Stimulated activated CD4-positive, alpha-beta T cell treated with anti-CD3 and anti-CD28 coated beads, Interleukin-4, amount 100 ng/mL, for 24 hours (primary cell): ENCODE measurements at regions not wholly inside any gene's neighbourhood (a gene's known extent, or its start where the extent isn't known, plus 50 kb on each side); places are given as distances from the start of the nearest gene placed in this dataset.

Experiments used
- DNase-seq: peaks from one replicate; pipeline ENCODE4 v3.0.0-alpha.2; 2020

DNA sequence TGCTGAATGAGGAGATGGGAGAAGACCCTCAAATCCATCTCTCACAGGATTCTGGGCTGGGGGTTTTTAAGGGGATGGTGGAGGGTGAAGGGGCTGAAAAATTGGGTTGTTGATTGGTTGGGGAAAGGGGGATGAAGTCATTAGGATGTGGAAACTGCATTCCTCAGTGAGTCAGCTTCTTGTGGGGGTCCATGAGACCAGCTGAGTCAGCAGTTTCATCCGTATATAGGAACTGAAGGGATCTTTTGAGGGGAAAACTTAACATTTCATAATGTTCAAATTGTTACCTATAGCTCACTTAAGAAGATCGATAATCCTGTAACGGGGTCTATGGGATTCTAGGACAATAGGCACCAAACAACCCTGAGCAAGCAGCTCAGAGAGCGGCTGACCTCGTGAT lies 213.4 kb downstream of the CBLN1 start:
- no peak for DNase-seq

DNA sequence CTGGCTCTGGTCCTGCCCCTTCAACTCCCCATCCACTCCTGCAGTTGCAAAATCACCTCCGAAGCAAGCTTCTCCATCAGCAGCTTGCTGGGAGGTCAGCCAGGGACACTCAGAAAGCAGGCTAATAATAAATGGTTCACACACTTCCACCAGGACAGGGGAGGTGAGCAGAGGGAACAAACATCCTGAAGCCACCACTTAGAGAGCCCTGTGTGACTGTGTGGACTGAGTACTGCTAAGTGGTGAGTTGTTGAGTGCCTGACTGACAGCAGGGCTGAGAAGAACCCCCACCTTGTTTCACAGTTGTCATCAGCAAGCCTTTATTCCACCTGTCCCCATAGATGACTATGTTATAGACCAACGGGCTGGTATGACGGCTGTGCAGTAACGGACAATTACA lies 213.9 kb downstream of the CBLN1 start:
- DNase-seq = no peak

DNA sequence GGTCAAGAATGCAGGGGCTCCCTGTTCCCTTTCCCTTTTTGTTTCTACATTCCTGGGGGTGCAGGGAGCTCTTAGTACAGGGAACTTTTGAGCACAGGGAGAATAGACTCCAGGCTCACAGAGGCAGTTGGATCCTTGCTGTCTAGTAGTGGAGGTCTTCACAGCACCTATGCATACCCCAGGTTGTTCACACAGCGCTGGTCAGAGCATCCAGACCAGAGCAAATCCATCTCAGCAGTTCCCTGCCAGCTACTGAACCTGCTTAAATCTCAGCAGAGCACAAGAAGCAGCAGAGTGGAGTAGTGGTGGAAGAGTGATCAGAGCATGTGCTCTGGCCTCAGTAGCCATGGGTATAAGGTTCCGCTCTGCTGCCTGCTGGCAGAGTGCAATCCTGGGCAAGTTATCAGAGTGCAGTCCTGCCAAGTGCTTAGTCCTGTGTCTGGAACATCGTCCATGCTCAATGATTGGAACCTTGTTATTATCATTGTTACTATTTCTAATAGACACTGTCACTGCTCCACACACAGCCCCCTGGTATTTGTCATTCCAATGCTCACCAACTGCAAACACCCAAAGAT lies 220.4 kb downstream of the CBLN1 start:
- no peak for DNase-seq

DNA sequence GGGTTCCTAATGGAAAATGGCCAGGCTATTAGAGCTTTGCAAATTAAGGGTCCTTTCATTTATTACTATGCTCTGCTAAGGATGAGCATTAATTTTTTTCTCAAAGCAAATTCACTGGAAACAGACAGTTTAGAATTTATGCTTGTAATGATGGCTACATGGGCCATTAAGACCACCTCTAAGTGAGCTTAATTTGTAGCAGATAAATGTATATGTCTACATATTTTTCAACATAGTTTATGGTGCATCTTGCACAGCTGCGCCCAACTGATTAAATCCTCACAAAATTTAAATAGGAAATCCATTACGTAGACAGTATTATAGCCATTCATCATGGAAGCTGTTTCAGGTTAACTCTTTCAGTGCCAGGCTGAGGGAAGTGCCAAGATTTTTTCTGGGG lies 220.9 kb downstream of the CBLN1 start:
- DNase-seq = no peak

DNA sequence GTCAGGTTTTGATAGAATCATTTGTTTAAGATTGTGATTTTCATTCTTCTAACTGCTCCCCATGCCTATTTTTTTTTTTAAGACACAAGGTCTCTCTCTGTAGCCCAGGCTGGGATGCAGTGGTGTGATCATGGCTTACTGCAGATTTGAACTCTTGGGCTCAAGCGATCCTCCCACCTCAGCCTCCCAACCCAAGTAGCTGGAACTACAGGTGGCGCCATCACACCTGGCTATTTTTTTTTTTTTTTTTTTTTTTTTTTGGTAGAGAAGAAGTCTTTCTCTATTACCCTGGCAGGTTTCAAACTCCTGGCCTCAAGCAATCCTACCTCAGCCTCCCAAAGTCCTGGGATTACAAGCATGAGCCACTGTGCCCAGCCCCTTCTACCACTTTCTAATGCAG lies 223.3 kb downstream of the CBLN1 start:
- DNase-seq = no peak

DNA sequence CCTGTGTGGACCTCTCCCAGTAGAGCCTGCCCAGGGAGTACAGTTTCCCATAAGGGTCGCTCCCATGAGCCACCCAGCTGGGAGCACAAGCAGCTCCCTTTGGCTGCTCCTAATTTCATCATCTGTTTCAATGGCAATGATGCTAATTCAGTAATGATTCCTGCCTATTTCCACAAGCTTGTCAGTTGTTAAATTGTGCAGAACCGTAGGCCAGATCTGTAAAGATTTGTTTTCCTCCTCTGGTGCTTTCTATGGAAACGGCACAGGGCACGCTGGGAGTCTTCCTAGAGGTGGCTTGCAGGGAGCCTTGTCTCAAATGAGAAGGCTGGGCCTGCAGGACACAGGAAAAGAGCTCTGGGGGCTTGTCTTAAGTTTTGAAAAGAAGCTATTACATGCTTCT lies 223.7 kb downstream of the CBLN1 start:
- DNase-seq = no peak

DNA sequence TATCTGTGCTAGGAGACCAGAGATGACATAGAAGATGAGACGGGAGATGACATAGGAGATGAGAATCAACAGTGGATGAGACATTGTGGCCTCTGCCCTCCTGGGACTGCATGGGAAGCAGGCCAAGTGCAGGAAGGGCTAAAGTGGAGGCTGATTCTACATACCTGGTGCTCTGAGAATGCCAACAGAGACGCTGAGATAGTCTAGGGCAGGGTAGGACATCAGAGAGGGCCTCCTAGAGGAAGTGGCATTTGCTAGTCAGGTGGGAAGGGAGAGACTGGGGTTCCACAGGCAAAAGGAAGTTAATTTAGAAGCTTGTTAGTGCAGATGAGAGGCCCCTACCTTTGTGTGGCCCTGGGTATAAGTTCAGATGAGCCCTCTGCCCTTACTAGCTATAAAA lies 224.2 kb downstream of the CBLN1 start:
- no peak for DNase-seq

DNA sequence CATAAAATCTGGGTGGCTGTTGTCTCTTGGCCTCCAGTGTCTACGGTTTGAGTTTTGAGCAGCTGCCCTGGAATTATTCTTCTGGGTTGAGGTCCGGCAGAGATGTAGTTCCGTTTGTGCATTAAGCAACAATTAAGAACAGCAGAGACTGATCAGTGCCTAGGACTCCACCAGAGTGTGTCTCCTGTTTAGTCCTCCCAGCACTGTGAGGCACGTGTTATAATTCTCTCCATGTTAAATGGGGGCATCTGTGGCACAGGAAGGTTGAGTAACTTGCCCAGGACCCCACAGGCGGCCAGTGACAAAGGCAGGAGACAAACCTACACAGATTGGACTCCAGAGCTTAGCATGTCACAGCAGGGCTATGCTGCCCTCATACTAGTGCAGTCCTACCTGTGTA lies 225.1 kb downstream of the CBLN1 start:
- no peak for DNase-seq

DNA sequence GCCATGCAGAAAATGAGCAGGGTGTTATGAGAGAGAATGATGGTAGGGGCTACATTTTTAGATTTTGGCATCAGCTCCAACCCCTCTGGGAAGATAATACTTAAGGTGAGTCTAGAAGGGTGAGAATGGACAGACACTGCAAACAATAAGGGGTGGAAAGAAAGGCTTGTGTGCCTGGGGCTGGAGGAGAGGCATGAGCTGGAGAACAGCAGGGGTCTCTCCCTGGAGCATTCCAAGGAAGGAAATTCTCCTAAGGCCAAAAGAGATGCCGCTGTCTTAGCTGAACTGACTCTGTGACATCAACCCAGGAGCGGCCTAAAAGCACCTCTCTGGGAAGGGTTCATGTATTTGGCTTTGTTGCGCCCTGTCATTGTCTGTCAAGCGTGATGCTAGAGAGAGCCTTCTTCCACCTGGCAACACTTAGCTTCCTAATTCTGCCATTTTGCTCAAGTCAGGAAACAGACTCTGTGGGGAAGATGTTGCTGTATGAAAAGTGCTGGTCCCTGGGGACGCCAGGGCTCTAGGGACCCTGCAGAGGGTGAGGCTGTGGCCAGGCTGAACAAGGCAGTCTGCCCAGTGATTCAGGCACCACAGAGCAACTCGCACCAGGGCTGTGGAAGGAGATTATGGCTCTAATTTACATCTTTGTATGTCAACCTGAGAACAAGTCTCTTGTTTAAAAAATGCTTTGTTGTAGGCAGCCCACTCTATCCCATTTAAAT lies 225.7 kb downstream of the CBLN1 start:
- no peak for DNase-seq

DNA sequence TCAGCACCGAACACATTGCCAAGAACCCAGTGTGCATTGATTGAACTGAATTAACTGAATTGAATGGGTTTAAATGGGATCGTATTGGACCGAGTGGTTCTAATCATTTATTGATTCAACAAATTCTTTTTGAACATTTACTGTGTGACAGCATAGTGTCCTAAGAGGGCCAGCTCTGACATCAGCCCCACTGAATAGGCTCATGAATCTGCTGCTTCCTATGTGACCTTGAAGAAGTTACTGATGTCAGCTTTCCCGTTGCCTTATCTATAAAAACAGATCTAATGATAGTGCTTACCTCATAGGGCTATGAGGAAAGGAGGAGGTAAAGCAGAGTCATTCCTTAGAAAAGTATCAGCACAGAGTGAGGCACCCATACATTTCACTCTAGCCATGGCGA lies 226.3 kb downstream of the CBLN1 start:
- no peak for DNase-seq

DNA sequence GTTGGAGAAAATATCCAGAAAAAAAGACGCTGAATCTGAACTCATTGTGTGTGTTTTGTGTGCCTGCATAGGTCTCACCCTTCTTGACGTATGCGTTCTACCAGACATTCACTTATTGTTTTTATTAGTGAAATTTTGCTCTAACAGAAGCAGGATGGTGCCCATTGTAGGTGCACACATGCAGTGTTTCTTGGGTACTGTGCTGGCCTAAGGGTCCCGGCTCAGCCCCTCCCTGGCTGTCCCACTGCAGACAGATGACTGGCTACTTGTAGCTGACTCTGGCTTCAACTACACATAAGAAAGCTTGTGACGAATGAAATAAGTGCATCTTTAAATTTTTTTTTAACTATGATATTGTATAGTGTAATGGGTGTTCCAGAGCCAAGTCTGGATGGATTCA lies 227.0 kb downstream of the CBLN1 start:
- DNase-seq = no peak

DNA sequence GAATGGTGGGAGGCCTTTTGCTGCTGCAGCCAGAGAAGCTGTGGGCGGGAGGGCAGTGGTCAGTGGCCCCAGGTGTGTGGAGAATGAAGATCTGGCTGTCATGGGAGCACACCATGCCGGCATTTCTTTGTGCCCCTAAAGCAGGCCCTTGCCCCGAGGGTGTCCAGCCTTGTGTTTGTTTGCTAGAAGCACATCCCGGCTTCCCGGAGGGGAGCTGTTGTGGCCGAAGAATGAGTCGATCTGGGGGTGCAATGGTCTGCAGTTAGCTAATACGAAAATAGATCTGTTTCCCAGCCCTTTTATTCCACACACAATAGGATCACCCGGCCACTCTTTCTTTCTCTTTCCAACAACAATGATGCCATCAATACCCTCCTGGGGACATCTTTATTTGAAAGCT lies 228.8 kb downstream of the CBLN1 start:
- no peak for DNase-seq

DNA sequence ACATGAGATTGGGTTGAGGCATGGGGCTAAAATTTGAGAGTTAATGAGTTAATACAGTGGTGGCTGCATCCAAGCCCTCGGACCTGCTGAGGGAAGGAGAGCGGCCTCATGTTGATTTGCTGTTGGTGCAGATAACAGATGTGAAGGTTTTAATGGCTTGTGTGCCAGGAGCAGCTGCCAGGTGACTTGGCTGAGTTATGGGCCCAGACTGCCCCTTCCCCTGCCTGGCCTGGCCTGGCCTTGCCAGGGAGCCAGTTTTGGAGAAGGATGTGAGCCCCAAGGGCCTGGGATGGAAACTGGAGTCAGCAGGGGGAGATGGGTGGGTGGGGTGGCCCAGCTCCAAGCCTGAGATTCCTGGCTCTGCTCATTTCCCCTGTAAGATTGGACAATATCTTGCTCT lies 230.1 kb downstream of the CBLN1 start:
- DNase-seq = no peak

DNA sequence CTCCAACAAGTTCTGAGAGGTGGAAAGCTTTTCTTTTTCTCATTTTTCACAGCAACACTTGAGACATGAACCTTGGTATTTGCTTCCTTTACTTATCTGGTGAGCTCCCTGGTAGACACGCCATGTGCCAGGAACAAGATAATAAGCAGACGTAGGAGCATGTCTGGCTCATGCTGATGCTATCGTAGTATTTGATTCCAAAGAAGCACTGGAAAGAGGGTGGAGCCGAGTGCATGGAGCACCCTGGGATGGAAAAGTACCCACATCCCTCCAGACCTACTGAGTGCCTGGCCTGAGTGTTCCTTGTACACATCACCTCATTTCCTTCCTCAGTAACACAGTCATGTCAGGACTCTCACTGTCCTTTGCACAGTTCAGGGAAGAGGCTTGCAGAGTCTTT lies 231.0 kb downstream of the CBLN1 start:
- no peak for DNase-seq

DNA sequence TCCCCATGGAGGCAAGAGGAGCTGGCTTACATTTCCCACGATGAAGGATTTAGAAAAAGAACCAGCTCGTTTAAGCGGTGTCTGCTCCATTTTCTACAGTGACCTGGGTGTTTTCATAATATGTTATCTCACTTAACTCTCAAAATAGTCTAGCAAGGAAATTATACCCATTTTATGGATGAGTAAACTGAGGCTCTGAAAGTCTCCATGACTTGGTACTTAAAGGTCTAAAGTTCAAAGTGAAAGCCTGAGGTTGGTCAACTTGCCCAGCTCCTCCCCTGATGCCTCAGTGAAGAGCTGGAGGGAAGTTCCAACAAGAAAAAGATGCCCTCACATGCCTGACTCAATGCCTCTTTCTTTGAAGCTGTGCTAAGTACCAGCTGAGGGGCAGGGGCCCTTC lies 232.0 kb downstream of the CBLN1 start:
- no peak for DNase-seq

DNA sequence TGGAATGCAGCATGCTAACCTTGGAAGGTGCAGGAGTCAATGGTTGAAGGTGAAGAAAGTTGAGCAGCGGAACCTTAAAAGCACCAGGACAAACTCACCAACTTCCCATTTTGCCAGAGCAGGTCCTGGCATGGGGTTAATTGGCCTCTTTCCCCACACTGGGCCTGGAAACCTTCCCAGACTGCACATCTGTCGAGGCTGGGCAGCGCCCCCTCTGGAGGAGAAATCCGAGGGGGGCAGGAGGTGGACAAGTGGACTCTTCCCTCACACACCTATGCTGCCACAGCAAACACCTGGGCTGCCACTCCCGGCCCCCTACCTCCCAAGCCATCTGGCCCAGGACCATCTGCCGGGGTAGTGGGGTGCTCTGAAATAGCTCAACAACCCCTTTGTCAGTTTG lies 232.4 kb downstream of the CBLN1 start:
- DNase-seq = no peak

DNA sequence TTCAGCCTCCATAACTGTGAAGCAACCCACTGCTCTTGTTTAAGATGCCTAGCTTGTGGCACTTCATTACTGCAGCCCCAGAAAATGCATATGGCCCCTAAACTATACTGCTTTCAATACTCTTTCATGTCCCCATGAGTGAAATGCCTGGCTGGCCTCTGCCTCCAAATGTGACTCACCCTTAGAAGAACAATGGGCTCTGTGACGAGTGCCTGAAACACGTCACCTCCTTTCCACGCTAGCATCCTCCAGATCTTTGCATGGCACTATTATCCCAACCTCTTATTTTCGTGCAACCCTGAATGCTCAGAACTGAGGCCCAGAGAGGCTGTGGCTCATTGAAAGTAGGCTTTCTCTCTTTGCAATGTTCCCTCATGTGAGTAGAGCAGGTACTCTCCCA lies 233.1 kb downstream of the CBLN1 start:
- DNase-seq = no peak

DNA sequence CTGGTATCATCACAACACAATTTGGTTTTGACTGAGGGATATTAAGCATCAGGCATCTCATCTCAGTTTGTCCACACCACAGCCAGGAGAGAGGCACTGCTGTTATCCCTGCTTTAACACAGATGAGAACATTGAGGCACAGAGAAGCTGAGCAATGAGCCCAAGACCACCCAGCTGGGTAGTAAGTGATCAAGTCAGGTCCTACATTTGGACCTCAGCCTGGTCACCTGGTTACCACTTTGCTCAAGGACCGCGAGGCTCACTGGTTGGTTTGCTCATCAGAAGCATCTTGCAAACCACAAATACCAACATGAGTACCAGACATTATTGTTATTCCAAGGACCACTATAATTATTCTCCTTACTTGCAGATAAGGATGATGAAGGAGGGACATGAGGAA lies 245.5 kb downstream of the CBLN1 start:
- DNase-seq = no peak

DNA sequence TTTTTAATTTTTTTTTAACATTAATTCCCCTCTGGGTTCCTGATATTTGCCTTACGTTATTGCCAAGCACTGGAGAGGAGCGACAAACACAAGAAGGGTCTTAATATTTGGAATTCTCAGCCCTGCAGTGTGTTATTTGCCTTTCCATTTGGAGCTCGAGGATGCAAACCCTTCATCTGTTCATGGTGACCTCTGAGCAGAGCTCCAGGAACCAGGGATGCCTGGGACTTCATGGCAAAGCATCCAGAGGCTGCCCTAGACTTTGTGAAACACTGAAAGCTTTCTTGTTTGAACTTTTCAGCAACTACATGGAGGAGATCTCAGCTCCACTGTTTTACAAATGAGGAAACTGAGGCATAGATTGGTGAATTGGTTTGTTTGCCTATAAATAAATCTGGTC lies 254.2 kb downstream of the CBLN1 start:
- DNase-seq = no peak

DNA sequence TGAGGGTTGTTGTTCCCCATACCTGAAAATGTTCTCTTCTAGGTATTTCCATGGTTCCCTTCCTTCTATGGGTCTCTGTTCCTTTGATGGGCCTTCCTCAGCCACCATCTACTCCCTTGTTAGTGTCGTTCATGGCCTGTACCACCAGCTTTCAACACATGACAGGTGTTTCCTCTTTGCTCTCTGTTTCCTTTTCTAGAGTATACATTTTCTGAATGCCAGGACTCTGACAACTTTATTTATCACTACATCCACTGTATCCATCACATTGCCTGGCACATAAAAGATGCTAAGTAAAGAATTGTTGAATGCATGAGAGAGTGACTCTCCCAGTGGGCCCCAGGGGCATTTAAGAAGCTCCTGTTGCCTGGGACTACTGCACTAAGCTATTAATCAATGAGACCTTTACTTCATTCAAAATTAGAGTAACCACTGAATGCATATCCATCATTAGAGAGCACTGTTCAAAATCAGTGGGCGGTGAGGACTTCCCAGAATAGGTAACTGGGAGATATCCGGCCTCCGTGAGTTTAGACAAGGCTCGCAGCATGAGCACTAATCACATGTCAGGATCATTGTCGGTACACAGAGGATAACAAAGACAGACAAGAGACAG lies 255.0 kb downstream of the CBLN1 start:
- DNase-seq = no peak

DNA sequence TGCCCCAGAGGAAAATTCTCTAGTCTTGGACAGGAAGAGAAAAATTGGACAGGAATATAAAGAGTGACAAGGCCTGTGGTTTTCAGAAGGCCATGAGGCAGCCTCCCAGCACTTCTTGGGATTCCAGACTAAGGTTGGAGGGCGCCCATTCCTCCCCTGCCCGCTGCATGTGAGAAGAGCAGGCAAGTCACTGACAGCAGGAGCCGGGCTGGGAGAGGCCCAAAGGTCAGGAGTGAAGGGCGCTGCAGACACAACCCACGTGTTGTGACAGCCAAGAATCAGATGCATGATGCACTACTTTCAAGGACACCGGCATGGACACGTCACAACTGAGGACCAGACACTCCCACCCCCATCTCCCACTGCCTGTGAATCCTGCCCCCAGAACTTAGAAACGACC lies 256.7 kb downstream of the CBLN1 start:
- no peak for DNase-seq

DNA sequence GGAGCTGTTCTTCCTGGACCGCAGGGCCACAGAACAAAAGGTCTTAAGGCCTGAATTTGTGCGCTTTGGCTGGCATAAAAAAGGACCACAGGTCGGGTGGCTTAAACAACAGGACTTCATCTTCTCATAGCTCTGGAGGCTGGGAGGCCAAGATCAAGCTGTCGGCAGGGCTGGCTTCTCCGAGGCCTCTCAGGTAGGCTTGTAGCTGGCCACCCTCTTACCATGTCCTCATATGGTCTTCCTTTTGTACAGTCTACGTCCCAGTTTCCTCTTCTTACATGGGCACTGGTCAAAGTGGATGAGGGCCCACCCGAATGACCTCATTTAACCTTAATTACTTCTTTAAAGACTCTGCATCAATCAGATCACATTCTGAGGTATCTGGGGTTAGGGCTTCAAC lies 257.6 kb downstream of the CBLN1 start:
- DNase-seq = no peak

DNA sequence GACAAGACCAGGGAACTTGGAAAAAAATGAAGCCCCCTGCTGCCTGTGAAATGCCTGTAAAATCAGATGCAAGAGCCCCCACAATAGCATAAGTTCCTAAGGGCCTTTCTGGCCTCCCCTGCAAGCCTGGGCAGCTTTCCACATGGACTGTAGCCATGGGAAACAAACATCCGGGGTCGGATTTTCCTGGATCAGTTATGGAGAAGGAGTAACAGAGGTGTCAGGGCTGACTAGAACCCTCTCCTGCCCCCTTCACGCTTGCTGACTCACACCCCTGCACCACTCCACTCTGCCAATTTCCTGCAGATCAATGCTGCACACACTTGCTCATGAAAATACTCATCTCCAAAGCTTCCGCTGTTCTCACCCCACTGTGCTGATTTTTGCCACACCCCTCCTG lies 258.6 kb downstream of the CBLN1 start:
- DNase-seq = no peak

DNA sequence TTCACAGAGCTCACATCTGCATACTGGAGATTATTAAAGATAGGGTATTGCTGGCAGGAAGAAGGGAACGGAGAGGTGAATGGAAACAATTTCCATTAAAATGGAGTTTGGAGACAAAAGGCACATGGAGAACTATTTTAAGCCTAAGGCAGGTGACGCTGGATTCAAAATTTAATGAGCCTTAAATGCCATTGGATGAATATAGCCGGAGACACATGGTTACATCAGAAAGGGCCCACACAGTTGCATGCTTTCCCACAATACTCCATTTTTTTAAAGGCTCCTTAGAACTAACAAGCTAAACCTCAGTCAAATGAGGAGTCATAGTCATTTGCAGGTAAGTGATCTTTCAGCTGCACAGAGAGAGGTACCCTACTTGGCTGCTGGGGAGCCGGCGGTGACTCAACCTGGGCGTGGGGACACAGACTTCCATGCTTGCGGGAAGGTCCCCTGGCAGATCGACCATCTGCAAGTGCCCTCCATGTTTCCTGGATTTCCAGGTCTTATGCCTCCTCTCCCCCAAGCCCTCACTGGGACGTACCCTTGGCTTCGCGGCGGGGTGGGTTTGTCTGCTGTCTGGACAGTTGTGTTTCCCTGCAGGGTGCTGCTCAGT lies 259.2 kb downstream of the CBLN1 start:
- DNase-seq = no peak
